Adrenal gland (tissue), 9 donors: ENCODE measurements at regions not wholly inside any gene's neighbourhood (a gene's known extent, or its start where the extent isn't known, plus 50 kb on each side); places are given as distances from the start of the nearest gene placed in this dataset.

Source experiments
- DNase-seq, 7 donors: peaks; one replicate each; pipeline ENCODE4 v3.0.0-alpha.2; 2019 to 2020
- H3K27ac ChIP-seq, 5 donors: fragments of 200-600 bp; sonication (generic) in 4 of 5; 1 replicate in 3 of 5; 2 replicates in 2 of 5; pipeline versions ENCODE4 v1.5.1 to v1.8.0; 2016 to 2020; ENCODE audit warnings: mild to moderate bottlenecking in 1 of 5
- H3K27me3 ChIP-seq: fragments of 200-600 bp; 2 replicates; pipeline ENCODE4 v1.8.0; 2021
- H3K36me3 ChIP-seq, 2 donors: fragments of 200-600 bp; replicated peaks in 1 of 2; 1 replicate in 1 of 2; 2 replicates in 1 of 2; pipeline versions ENCODE4 v1.5.1 to v1.8.0; 2018 to 2022
- H3K4me1 ChIP-seq, 2 donors: fragments of 200-600 bp; replicated peaks in 1 of 2; 1 replicate in 1 of 2; 2 replicates in 1 of 2; pipeline versions ENCODE4 v1.5.1 to v1.8.0; 2018 to 2021
- H3K4me3 ChIP-seq, 4 donors: fragments of 200-600 bp; sonication (generic) in 3 of 4; one replicate each; pipeline ENCODE4 v1.5.1; 2016 to 2018
- H3K9me3 ChIP-seq, 3 donors: fragments of 200-600 bp; sonication (generic) in 1 of 3; replicated peaks in 1 of 3; 1 replicate in 2 of 3; 2 replicates in 1 of 3; pipeline versions ENCODE4 v1.5.1 to v1.8.0; 2016 to 2021
- CTCF ChIP-seq, 6 experiments: fragments of 450-650 bp in 4 of 6; fragments of 200-600 bp in 2 of 6; sonication (generic) in 1 of 6; IDR thresholded peaks; 1 replicate in 5 of 6; 2 replicates in 1 of 6; pipeline versions ENCODE4 v1.5.1 to v1.8.0; 2016 to 2021; ENCODE audit warnings: antibody characterized with exemption in 6 of 6, mild to moderate bottlenecking in 2 of 6, moderate library complexity in 1 of 6
- POLR2A ChIP-seq, 2 donors: fragments of 450-650 bp; IDR thresholded peaks; one replicate each; pipeline ENCODE4 v1.6.1; 2017; ENCODE audit warnings: antibody characterized with exemption in 2 of 2, mild to moderate bottlenecking in 2 of 2, moderate library complexity in 1 of 2
- WGBS, 4 donors: extraction: QIAGEN DNeasy Blood & Tissue Kit in 2 of 4; methylation state at CpG; one replicate each; pipeline versions ENCODE4 v1.1.5 to v1.1.7; 2013 to 2017; 5-methylcytosine and 5-hydroxymethylcytosine counted together
- intact Hi-C, 2 donors: fragments of 100-400 bp; cut with DNase I; formaldehyde crosslinking; loops; one replicate each; pipeline versions ENCODE4 v1.14.1 to v1.15.0; 2022 to 2023
- donor health status: healthy with polysubstance abuse.
- donor health status: Bipolar disorder and iron deficiency.
- donor health status: DM: yes; HTN: yes; CAD: no.
- donor health status: DM: no; HTN: no; CAD: no.
- donor health status: DM: no; HTN: no; CAD: no.

- no peaks in the 10 kb centered on the region for H3K27me3 ChIP-seq
- DNase-seq: no peak
- H3K27ac ChIP-seq: no peak overlapping the region
- TF ChIP-seq POLR2A (IDR thresholded peaks at IDR 0.05) (no peak), CTCF (IDR thresholded peaks at IDR 0.05) (no peak)
- no peaks in the 10 kb centered on the region for H3K4me1 ChIP-seq
- H3K36me3 ChIP-seq: no peaks in the 10 kb centered on the region
- 55 to 69% (median 62%) methylated on average over 2 of the region's 2 CpGs for WGBS, 4 donors
- H3K4me3 ChIP-seq: no peak overlapping the region
- no peaks in the 10 kb centered on the region for H3K9me3 ChIP-seq
- intact Hi-C loops: no loop called here
These were observed 761.5 kb downstream of the GATA3 start for GRCh38 chr10:8815969-8816368.

- no peak for TF ChIP-seq CTCF (IDR thresholded peaks at IDR 0.05)
- no peak for TF ChIP-seq POLR2A (IDR thresholded peaks at IDR 0.05)
- intact Hi-C loops: no loop called here
- Histone ChIP-seq H3K27me3 (no peaks in the 10 kb centered on the region), H3K9me3 (no peaks in the 10 kb centered on the region), H3K4me3 (no peak overlapping the region), H3K4me1 (no peaks in the 10 kb centered on the region), H3K27ac (no peak overlapping the region), H3K36me3 (no peaks in the 10 kb centered on the region)
- DNase-seq: no peak
- WGBS, 4 donors: 23 to 34% (median 29%) methylated on average over 2 of the region's 2 CpGs
These were observed 762.8 kb downstream of the GATA3 start for GRCh38 chr10:8817299-8817698.

- no peaks in the 10 kb centered on the region for H3K4me1 ChIP-seq
- H3K27ac ChIP-seq: no peak overlapping the region
- no peaks in the 10 kb centered on the region for H3K27me3 ChIP-seq
- H3K9me3 ChIP-seq: no peaks in the 10 kb centered on the region
- 79 to 88% (median 84%) methylated on average over 8 of the region's 8 CpGs for WGBS, 4 donors
- no peak overlapping the region for H3K4me3 ChIP-seq
- TF ChIP-seq POLR2A (IDR thresholded peaks at IDR 0.05) (no peak), CTCF (IDR thresholded peaks at IDR 0.05) (no peak)
- intact Hi-C loops: no loop called here
- H3K36me3 ChIP-seq: no peaks in the 10 kb centered on the region
- DNase-seq: no peak
These were observed 771.1 kb downstream of the GATA3 start for GRCh38 chr10:8825611-8826010.

- Histone ChIP-seq H3K27me3 (no peaks in the 10 kb centered on the region), H3K4me3 (no peak overlapping the region), H3K9me3 (no peaks in the 10 kb centered on the region), H3K27ac (no peak overlapping the region), H3K36me3 (no peaks in the 10 kb centered on the region), H3K4me1 (no peaks in the 10 kb centered on the region)
- intact Hi-C loops: no loop called here
- 56 to 70% (median 59%) methylated on average over 2 of the region's 2 CpGs for WGBS, 4 donors
- TF ChIP-seq CTCF (IDR thresholded peaks at IDR 0.05): no peak
- no peak for TF ChIP-seq POLR2A (IDR thresholded peaks at IDR 0.05)
- no peak for DNase-seq
These were observed 775.1 kb downstream of the GATA3 start for GRCh38 chr10:8829592-8829991.
